ENCODE measurements at regions not wholly inside any gene's neighbourhood (a gene's known extent, or its start where the extent isn't known, plus 50 kb on each side); places are given as distances from the start of the nearest gene placed in this dataset.

GRCh38 chr18:40782453-40783130 lies 1172.4 kb upstream of the PIK3C3 start:
- H3K79me2 ChIP-seq (replicated peaks; ENCODE audit: insufficient read depth) = no peaks in the 10 kb centered on the region
- H3K4me3 ChIP-seq = no peak overlapping the region
- no peak overlapping the region for H3K27ac ChIP-seq (ENCODE audit: low read depth)
- no peaks in the 10 kb centered on the region for H3K27me3 Mint-ChIP-seq (ENCODE audit: insufficient read depth, low read depth, poor library complexity)
- H3F3A ChIP-seq (replicated peaks; ENCODE audit: low read depth) = no peaks in the 10 kb centered on the region
- H3K27ac Mint-ChIP-seq = no peak overlapping the region
- DNase-seq (ENCODE audit: low spot score) (no peak), ATAC-seq (no peak)
- no peaks in the 10 kb centered on the region for H3K27me3 ChIP-seq (ENCODE audit: insufficient read depth)
- no peaks in the 10 kb centered on the region for H3K36me3 ChIP-seq (ENCODE audit: insufficient read depth)
- no peak overlapping the region for H3K4me3 Mint-ChIP-seq
- no peaks in the 10 kb centered on the region for H3K4me1 ChIP-seq (ENCODE audit: insufficient read depth)
- no peaks in the 10 kb centered on the region for H3K9me3 Mint-ChIP-seq
- H2AFZ ChIP-seq = no peak overlapping the region
- H3K36me3 Mint-ChIP-seq (ENCODE audit: low read depth) = no peaks in the 10 kb centered on the region
- H4K20me1 ChIP-seq (replicated peaks; ENCODE audit: insufficient read depth) = no peaks in the 10 kb centered on the region
- H3K4me2 ChIP-seq = no peak overlapping the region
- TF ChIP-seq, protein P1, sequence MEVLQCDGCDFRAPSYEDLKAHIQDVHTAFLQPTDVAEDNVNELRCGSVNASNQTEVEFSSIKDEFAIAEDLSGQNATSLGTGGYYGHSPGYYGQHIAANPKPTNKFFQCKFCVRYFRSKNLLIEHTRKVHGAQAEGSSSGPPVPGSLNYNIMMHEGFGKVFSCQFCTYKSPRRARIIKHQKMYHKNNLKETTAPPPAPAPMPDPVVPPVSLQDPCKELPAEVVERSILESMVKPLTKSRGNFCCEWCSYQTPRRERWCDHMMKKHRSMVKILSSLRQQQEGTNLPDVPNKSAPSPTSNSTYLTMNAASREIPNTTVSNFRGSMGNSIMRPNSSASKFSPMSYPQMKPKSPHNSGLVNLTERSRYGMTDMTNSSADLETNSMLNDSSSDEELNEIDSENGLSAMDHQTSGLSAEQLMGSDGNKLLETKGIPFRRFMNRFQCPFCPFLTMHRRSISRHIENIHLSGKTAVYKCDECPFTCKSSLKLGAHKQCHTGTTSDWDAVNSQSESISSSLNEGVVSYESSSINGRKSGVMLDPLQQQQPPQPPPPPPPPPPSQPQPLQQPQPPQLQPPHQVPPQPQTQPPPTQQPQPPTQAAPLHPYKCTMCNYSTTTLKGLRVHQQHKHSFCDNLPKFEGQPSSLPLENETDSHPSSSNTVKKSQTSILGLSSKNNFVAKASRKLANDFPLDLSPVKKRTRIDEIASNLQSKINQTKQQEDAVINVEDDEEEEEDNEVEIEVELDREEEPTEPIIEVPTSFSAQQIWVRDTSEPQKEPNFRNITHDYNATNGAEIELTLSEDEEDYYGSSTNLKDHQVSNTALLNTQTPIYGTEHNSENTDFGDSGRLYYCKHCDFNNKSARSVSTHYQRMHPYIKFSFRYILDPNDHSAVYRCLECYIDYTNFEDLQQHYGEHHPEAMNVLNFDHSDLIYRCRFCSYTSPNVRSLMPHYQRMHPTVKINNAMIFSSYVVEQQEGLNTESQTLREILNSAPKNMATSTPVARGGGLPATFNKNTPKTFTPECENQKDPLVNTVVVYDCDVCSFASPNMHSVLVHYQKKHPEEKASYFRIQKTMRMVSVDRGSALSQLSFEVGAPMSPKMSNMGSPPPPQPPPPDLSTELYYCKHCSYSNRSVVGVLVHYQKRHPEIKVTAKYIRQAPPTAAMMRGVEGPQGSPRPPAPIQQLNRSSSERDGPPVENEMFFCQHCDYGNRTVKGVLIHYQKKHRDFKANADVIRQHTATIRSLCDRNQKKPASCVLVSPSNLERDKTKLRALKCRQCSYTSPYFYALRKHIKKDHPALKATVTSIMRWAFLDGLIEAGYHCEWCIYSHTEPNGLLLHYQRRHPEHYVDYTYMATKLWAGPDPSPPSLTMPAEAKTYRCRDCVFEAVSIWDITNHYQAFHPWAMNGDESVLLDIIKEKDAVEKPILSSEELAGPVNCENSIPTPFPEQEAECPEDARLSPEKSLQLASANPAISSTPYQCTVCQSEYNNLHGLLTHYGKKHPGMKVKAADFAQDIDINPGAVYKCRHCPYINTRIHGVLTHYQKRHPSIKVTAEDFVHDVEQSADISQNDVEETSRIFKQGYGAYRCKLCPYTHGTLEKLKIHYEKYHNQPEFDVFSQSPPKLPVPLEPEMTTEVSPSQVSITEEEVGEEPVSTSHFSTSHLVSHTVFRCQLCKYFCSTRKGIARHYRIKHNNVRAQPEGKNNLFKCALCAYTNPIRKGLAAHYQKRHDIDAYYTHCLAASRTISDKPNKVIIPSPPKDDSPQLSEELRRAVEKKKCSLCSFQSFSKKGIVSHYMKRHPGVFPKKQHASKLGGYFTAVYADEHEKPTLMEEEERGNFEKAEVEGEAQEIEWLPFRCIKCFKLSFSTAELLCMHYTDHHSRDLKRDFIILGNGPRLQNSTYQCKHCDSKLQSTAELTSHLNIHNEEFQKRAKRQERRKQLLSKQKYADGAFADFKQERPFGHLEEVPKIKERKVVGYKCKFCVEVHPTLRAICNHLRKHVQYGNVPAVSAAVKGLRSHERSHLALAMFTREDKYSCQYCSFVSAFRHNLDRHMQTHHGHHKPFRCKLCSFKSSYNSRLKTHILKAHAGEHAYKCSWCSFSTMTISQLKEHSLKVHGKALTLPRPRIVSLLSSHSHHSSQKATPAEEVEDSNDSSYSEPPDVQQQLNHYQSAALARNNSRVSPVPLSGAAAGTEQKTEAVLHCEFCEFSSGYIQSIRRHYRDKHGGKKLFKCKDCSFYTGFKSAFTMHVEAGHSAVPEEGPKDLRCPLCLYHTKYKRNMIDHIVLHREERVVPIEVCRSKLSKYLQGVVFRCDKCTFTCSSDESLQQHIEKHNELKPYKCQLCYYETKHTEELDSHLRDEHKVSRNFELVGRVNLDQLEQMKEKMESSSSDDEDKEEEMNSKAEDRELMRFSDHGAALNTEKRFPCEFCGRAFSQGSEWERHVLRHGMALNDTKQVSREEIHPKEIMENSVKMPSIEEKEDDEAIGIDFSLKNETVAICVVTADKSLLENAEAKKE (CRISPR knock-in tag; IDR thresholded peaks at IDR 0.05) = no peak
- TF ChIP-seq NANOG (IDR thresholded peaks at IDR 0.05; ENCODE audit: borderline replicate concordance) (no peak), EZH2 (IDR thresholded peaks at IDR 0.05; ENCODE audit: low read depth, unreplicated experiment) (no peak), EZH2phosphoT487 (IDR thresholded peaks at IDR 0.05; ENCODE audit: unreplicated experiment) (no peak), STAT1 (IDR thresholded peaks at IDR 0.05; ENCODE audit: unreplicated experiment) (no peak)
- TF ChIP-seq, protein P2, sequence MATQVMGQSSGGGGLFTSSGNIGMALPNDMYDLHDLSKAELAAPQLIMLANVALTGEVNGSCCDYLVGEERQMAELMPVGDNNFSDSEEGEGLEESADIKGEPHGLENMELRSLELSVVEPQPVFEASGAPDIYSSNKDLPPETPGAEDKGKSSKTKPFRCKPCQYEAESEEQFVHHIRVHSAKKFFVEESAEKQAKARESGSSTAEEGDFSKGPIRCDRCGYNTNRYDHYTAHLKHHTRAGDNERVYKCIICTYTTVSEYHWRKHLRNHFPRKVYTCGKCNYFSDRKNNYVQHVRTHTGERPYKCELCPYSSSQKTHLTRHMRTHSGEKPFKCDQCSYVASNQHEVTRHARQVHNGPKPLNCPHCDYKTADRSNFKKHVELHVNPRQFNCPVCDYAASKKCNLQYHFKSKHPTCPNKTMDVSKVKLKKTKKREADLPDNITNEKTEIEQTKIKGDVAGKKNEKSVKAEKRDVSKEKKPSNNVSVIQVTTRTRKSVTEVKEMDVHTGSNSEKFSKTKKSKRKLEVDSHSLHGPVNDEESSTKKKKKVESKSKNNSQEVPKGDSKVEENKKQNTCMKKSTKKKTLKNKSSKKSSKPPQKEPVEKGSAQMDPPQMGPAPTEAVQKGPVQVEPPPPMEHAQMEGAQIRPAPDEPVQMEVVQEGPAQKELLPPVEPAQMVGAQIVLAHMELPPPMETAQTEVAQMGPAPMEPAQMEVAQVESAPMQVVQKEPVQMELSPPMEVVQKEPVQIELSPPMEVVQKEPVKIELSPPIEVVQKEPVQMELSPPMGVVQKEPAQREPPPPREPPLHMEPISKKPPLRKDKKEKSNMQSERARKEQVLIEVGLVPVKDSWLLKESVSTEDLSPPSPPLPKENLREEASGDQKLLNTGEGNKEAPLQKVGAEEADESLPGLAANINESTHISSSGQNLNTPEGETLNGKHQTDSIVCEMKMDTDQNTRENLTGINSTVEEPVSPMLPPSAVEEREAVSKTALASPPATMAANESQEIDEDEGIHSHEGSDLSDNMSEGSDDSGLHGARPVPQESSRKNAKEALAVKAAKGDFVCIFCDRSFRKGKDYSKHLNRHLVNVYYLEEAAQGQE (IDR thresholded peaks at IDR 0.05; ENCODE audit: unreplicated experiment) = no peak
- no peaks in the 10 kb centered on the region; the same call in 1 of the 2 replicates for H3K9me2 ChIP-seq (ENCODE audit: insufficient read depth)
- no peaks in the 10 kb centered on the region for H3K4me1 Mint-ChIP-seq

Data from GM23338 (cell line).